ENCODE measurements at regions not wholly inside any gene's neighbourhood (a gene's known extent, or its start where the extent isn't known, plus 50 kb on each side); places are given as distances from the start of the nearest gene placed in this dataset.

- no peak overlapping the region for H3K4me3 ChIP-seq (ENCODE audit: low read length)
- no peaks in the 10 kb centered on the region for H3K27me3 ChIP-seq (ENCODE audit: insufficient read depth, low read length)
- H3K4me1 ChIP-seq (ENCODE audit: insufficient read depth, low read length) = no peaks in the 10 kb centered on the region
- H3K9me3 ChIP-seq (ENCODE audit: low read depth, low read length) = peaks cover 30% of the 10 kb centered on the region
Measured at GRCh38 chrX:4240541-4241194, 527.2 kb upstream of the PRKX start.

GRCh38 chrX:4239650-4240540 lies 526.4 kb upstream of the PRKX start:
- Histone ChIP-seq H3K4me3 (ENCODE audit: low read length) (no peak overlapping the region), H3K4me1 (ENCODE audit: insufficient read depth, low read length) (no peaks in the 10 kb centered on the region), H3K27me3 (ENCODE audit: insufficient read depth, low read length) (no peaks in the 10 kb centered on the region), H3K9me3 (ENCODE audit: low read depth, low read length) (peaks cover 30% of the 10 kb centered on the region)

GRCh38 chrX:4238916-4239315 lies 525.5 kb upstream of the PRKX start:
- no peaks in the 10 kb centered on the region for H3K27me3 ChIP-seq (ENCODE audit: insufficient read depth, low read length)

GRCh38 chrX:4225086-4225485 lies 511.6 kb upstream of the PRKX start:
- Histone ChIP-seq H3K4me1 (ENCODE audit: insufficient read depth, low read length) (no peaks in the 10 kb centered on the region), H3K4me3 (ENCODE audit: low read length) (no peak overlapping the region), H3K27me3 (ENCODE audit: insufficient read depth, low read length) (no peaks in the 10 kb centered on the region), H3K9me3 (ENCODE audit: low read depth, low read length) (no peaks in the 10 kb centered on the region)

More at GRCh38 chrX:4238916-4239315, 525.5 kb upstream of the PRKX start:
- no peaks in the 10 kb centered on the region for H3K4me1 ChIP-seq (ENCODE audit: insufficient read depth, low read length)
- no peak overlapping the region for H3K4me3 ChIP-seq (ENCODE audit: low read length)
- peaks cover 30% of the 10 kb centered on the region for H3K9me3 ChIP-seq (ENCODE audit: low read depth, low read length)

- Histone ChIP-seq H3K27me3 (ENCODE audit: insufficient read depth, low read length) (no peaks in the 10 kb centered on the region), H3K4me3 (ENCODE audit: low read length) (no peak overlapping the region), H3K4me1 (ENCODE audit: insufficient read depth, low read length) (no peaks in the 10 kb centered on the region), H3K9me3 (ENCODE audit: low read depth, low read length) (no peaks in the 10 kb centered on the region)
Measured at GRCh38 chrX:4206941-4207340, 493.5 kb upstream of the PRKX start.

- Histone ChIP-seq H3K4me3 (ENCODE audit: low read length) (no peak overlapping the region), H3K4me1 (ENCODE audit: insufficient read depth, low read length) (no peaks in the 10 kb centered on the region), H3K27me3 (ENCODE audit: insufficient read depth, low read length) (no peaks in the 10 kb centered on the region), H3K9me3 (ENCODE audit: low read depth, low read length) (no peaks in the 10 kb centered on the region)
Measured at GRCh38 chrX:4197971-4198370, 484.5 kb upstream of the PRKX start.

- no peak overlapping the region for H3K4me3 ChIP-seq (ENCODE audit: low read length)
- H3K9me3 ChIP-seq (ENCODE audit: low read depth, low read length) = no peaks in the 10 kb centered on the region
- H3K27me3 ChIP-seq (ENCODE audit: insufficient read depth, low read length) = no peaks in the 10 kb centered on the region
- H3K4me1 ChIP-seq (ENCODE audit: insufficient read depth, low read length) = no peaks in the 10 kb centered on the region
Measured at GRCh38 chrX:4193500-4194155, 480.2 kb upstream of the PRKX start.

- Histone ChIP-seq H3K4me3 (ENCODE audit: low read length) (no peak overlapping the region), H3K4me1 (ENCODE audit: insufficient read depth, low read length) (no peaks in the 10 kb centered on the region)
Measured at GRCh38 chrX:4186331-4186730, 472.9 kb upstream of the PRKX start.

GRCh38 chrX:4185086-4185485 lies 471.6 kb upstream of the PRKX start:
- Histone ChIP-seq H3K9me3 (ENCODE audit: low read depth, low read length) (no peaks in the 10 kb centered on the region), H3K4me3 (ENCODE audit: low read length) (no peak overlapping the region), H3K27me3 (ENCODE audit: insufficient read depth, low read length) (no peaks in the 10 kb centered on the region), H3K4me1 (ENCODE audit: insufficient read depth, low read length) (no peaks in the 10 kb centered on the region)

More at GRCh38 chrX:4186331-4186730, 472.9 kb upstream of the PRKX start:
- no peaks in the 10 kb centered on the region for H3K9me3 ChIP-seq (ENCODE audit: low read depth, low read length)
- no peaks in the 10 kb centered on the region for H3K27me3 ChIP-seq (ENCODE audit: insufficient read depth, low read length)

- H3K4me1 ChIP-seq (ENCODE audit: insufficient read depth, low read length) = no peaks in the 10 kb centered on the region
- H3K9me3 ChIP-seq (ENCODE audit: low read depth, low read length) = no peaks in the 10 kb centered on the region
- no peaks in the 10 kb centered on the region for H3K27me3 ChIP-seq (ENCODE audit: insufficient read depth, low read length)
- no peak overlapping the region for H3K4me3 ChIP-seq (ENCODE audit: low read length)
Measured at GRCh38 chrX:4182408-4182806, 469.0 kb upstream of the PRKX start.

GRCh38 chrX:4181782-4182407 lies 468.4 kb upstream of the PRKX start:
- H3K27me3 ChIP-seq (ENCODE audit: insufficient read depth, low read length) = no peaks in the 10 kb centered on the region
- no peaks in the 10 kb centered on the region for H3K4me1 ChIP-seq (ENCODE audit: insufficient read depth, low read length)
- no peak overlapping the region for H3K4me3 ChIP-seq (ENCODE audit: low read length)
- H3K9me3 ChIP-seq (ENCODE audit: low read depth, low read length) = no peaks in the 10 kb centered on the region

GRCh38 chrX:4179031-4179430 lies 465.6 kb upstream of the PRKX start:
- H3K4me1 ChIP-seq (ENCODE audit: insufficient read depth, low read length) = no peaks in the 10 kb centered on the region
- no peak overlapping the region for H3K4me3 ChIP-seq (ENCODE audit: low read length)
- H3K27me3 ChIP-seq (ENCODE audit: insufficient read depth, low read length) = no peaks in the 10 kb centered on the region
- H3K9me3 ChIP-seq (ENCODE audit: low read depth, low read length) = no peaks in the 10 kb centered on the region

GRCh38 chrX:4175221-4175620 lies 461.8 kb upstream of the PRKX start:
- no peak overlapping the region for H3K4me3 ChIP-seq (ENCODE audit: low read length)
- no peaks in the 10 kb centered on the region for H3K27me3 ChIP-seq (ENCODE audit: insufficient read depth, low read length)
- no peaks in the 10 kb centered on the region for H3K9me3 ChIP-seq (ENCODE audit: low read depth, low read length)
- H3K4me1 ChIP-seq (ENCODE audit: insufficient read depth, low read length) = no peaks in the 10 kb centered on the region

- no peak overlapping the region for H3K4me3 ChIP-seq (ENCODE audit: low read length)
- H3K27me3 ChIP-seq (ENCODE audit: insufficient read depth, low read length) = no peaks in the 10 kb centered on the region
- no peaks in the 10 kb centered on the region for H3K9me3 ChIP-seq (ENCODE audit: low read depth, low read length)
- H3K4me1 ChIP-seq (ENCODE audit: insufficient read depth, low read length) = no peaks in the 10 kb centered on the region
Measured at GRCh38 chrX:4173743-4174142, 460.3 kb upstream of the PRKX start.

GRCh38 chrX:4151798-4152197 lies 438.3 kb upstream of the PRKX start:
- Histone ChIP-seq H3K4me3 (ENCODE audit: low read length) (no peak overlapping the region), H3K9me3 (ENCODE audit: low read depth, low read length) (no peaks in the 10 kb centered on the region), H3K27me3 (ENCODE audit: insufficient read depth, low read length) (no peaks in the 10 kb centered on the region), H3K4me1 (ENCODE audit: insufficient read depth, low read length) (no peaks in the 10 kb centered on the region)

Data from mononuclear cell (primary cell).